Right atrium auricular region (tissue), 2 donors: ENCODE measurements at regions not wholly inside any gene's neighbourhood (a gene's known extent, or its start where the extent isn't known, plus 50 kb on each side); places are given as distances from the start of the nearest gene placed in this dataset.

Experiments
- DNase-seq: peaks from one replicate; pipeline ENCODE4 v3.0.0-alpha.2; 2019; ENCODE audit warnings: low spot score
- H3K27ac ChIP-seq, 2 donors: fragments of 200-600 bp; sonication (generic); 1 replicate in 1 of 2; 2 replicates in 1 of 2; pipeline ENCODE4 v1.5.1; 2016 to 2019
- H3K27me3 ChIP-seq, 2 donors: fragments of 200-600 bp; sonication (generic); one replicate each; pipeline versions ENCODE4 v1.5.1 to v1.6.0; 2017 to 2019
- H3K36me3 ChIP-seq: fragments of 200-600 bp; sonication (generic); one replicate; pipeline ENCODE4 v1.5.1; 2016
- H3K4me1 ChIP-seq, 2 donors: fragments of 200-600 bp; sonication (generic); one replicate each; pipeline versions ENCODE4 v1.5.1 to v1.6.0; 2017 to 2019
- H3K4me3 ChIP-seq, 2 donors: fragments of 200-600 bp; sonication (generic); 1 replicate in 1 of 2; 2 replicates in 1 of 2; pipeline ENCODE4 v1.5.1; 2017 to 2019; ENCODE audit warnings: mild to moderate bottlenecking in 1 of 2, moderate library complexity in 1 of 2
- H3K9me3 ChIP-seq, 2 donors: fragments of 200-600 bp; sonication (generic); one replicate each; pipeline ENCODE4 v1.5.1; 2019
- CTCF ChIP-seq, 2 donors: fragments of 200-600 bp; sonication (generic); IDR thresholded peaks; one replicate each; pipeline ENCODE4 v1.5.1; 2019; ENCODE audit warnings: antibody characterized with exemption in 2 of 2

- no peak overlapping the region for H3K27ac ChIP-seq
- H3K4me1 ChIP-seq = no peaks in the 10 kb centered on the region
- no peak for DNase-seq
- H3K4me3 ChIP-seq = no peak overlapping the region
- no peaks in the 10 kb centered on the region for H3K36me3 ChIP-seq
- no peak for TF ChIP-seq CTCF (IDR thresholded peaks at IDR 0.05)
- no peaks in the 10 kb centered on the region for H3K27me3 ChIP-seq
- no peaks in the 10 kb centered on the region for H3K9me3 ChIP-seq
Measured at GRCh38 chr4:36919721-36920120, 324.8 kb upstream of the NWD2 start.

GRCh38 chr4:36921476-36922216 is 322.9 kb upstream of the NWD2 start:
- no peaks in the 10 kb centered on the region for H3K9me3 ChIP-seq
- no peaks in the 10 kb centered on the region for H3K36me3 ChIP-seq
- no peak for TF ChIP-seq CTCF (IDR thresholded peaks at IDR 0.05)
- DNase-seq = no peak
- no peak overlapping the region for H3K27ac ChIP-seq
- H3K4me1 ChIP-seq = no peaks in the 10 kb centered on the region
- no peak overlapping the region for H3K4me3 ChIP-seq
- H3K27me3 ChIP-seq = no peaks in the 10 kb centered on the region

- Histone ChIP-seq H3K27me3 (no peaks in the 10 kb centered on the region), H3K4me3 (no peak overlapping the region), H3K9me3 (no peaks in the 10 kb centered on the region), H3K27ac (no peak overlapping the region), H3K4me1 (no peaks in the 10 kb centered on the region), H3K36me3 (no peaks in the 10 kb centered on the region)
- TF ChIP-seq CTCF (IDR thresholded peaks at IDR 0.05) = no peak
- DNase-seq = no peak
Measured at GRCh38 chr4:36930562-36931111, 313.9 kb upstream of the NWD2 start.

GRCh38 chr4:36944232-36944631 is 300.3 kb upstream of the NWD2 start:
- TF ChIP-seq CTCF (IDR thresholded peaks at IDR 0.05) = no peak
- H3K9me3 ChIP-seq = no peaks in the 10 kb centered on the region
- DNase-seq = no peak

GRCh38 chr4:36961420-36961819 is 283.1 kb upstream of the NWD2 start:
- no peak overlapping the region for H3K4me3 ChIP-seq
- DNase-seq = no peak
- H3K36me3 ChIP-seq = no peaks in the 10 kb centered on the region
- H3K9me3 ChIP-seq = no peaks in the 10 kb centered on the region
- no peaks in the 10 kb centered on the region for H3K27me3 ChIP-seq
- no peak for TF ChIP-seq CTCF (IDR thresholded peaks at IDR 0.05)
- no peak overlapping the region for H3K27ac ChIP-seq
- H3K4me1 ChIP-seq = no peaks in the 10 kb centered on the region

More at GRCh38 chr4:36944232-36944631, 300.3 kb upstream of the NWD2 start:
- Histone ChIP-seq H3K4me1 (no peaks in the 10 kb centered on the region), H3K4me3 (no peak overlapping the region), H3K27me3 (no peaks in the 10 kb centered on the region), H3K36me3 (no peaks in the 10 kb centered on the region), H3K27ac (no peak overlapping the region)
